GM23248 (cell line): ENCODE measurements at regions not wholly inside any gene's neighbourhood (a gene's known extent, or its start where the extent isn't known, plus 50 kb on each side); places are given as distances from the start of the nearest gene placed in this dataset.

Experiments
- DNase-seq: peaks from one replicate; pipeline ENCODE4 v3.0.0-alpha.2; 2015
- H2AFZ ChIP-seq: fragments of 200-600 bp; sonication (generic); 2 replicates; pipeline ENCODE4 v1.6.1; 2016; ENCODE audit warnings: antibody characterized with exemption
- H3F3A ChIP-seq: fragments of 200-600 bp; sonication (generic); 2 replicates; pipeline ENCODE4 v1.6.1; 2016; ENCODE audit warnings: mild to moderate bottlenecking, antibody characterized with exemption, mixed run types; ENCODE audit not compliant: insufficient read depth
- H3K27ac ChIP-seq: fragments of 200-600 bp; sonication (generic); 2 replicates; pipeline ENCODE4 v1.5.1; 2016; ENCODE audit warnings: mild to moderate bottlenecking
- H3K27me3 ChIP-seq: fragments of 200-600 bp; sonication (generic); replicated peaks from 2 replicates; pipeline ENCODE4 v1.6.1; 2016; ENCODE audit warnings: mild to moderate bottlenecking; ENCODE audit not compliant: insufficient read depth
- H3K36me3 ChIP-seq: fragments of 200-600 bp; sonication (generic); 2 replicates; pipeline ENCODE4 v1.6.1; 2016; ENCODE audit warnings: low read depth, mild to moderate bottlenecking
- H3K4me1 ChIP-seq: fragments of 200-600 bp; sonication (generic); 2 replicates; pipeline ENCODE4 v1.6.1; 2016; ENCODE audit warnings: mild to moderate bottlenecking; ENCODE audit not compliant: insufficient read depth
- H3K4me2 ChIP-seq: fragments of 200-600 bp; sonication (generic); one replicate; pipeline ENCODE4 v1.6.1; 2016; ENCODE audit warnings: mild to moderate bottlenecking; ENCODE audit not compliant: unreplicated experiment
- H3K4me3 ChIP-seq: fragments of 200-600 bp; sonication (generic); 2 replicates; pipeline ENCODE4 v1.5.1; 2016; ENCODE audit warnings: mild to moderate bottlenecking
- H3K79me2 ChIP-seq: fragments of 200-600 bp; sonication (generic); 2 replicates; pipeline ENCODE4 v1.6.1; 2016; ENCODE audit warnings: mild to moderate bottlenecking; ENCODE audit not compliant: insufficient read depth
- H3K9ac ChIP-seq: fragments of 200-600 bp; sonication (generic); 2 replicates; pipeline ENCODE4 v1.6.1; 2016; ENCODE audit warnings: mild to moderate bottlenecking
- H3K9me2 ChIP-seq: fragments of 200-600 bp; sonication (generic); 2 replicates; pipeline ENCODE4 v1.6.1; 2016; ENCODE audit warnings: mixed run types, mild to moderate bottlenecking, moderate library complexity; ENCODE audit not compliant: insufficient read depth
- H3K9me3 ChIP-seq: fragments of 200-600 bp; sonication (generic); one replicate; pipeline ENCODE4 v1.6.1; 2017; ENCODE audit warnings: low read depth
- H4K20me1 ChIP-seq: fragments of 200-600 bp; sonication (generic); 2 replicates; pipeline ENCODE4 v1.6.0; 2016; ENCODE audit not compliant: insufficient read depth
- EZH2 ChIP-seq: fragments of 200-600 bp; sonication (generic); IDR thresholded peaks from 2 replicates; pipeline ENCODE4 v1.6.1; 2018; ENCODE audit warnings: antibody characterized with exemption, mild to moderate bottlenecking; ENCODE audit not compliant: insufficient read depth, poor library complexity, severe bottlenecking
- EZH2phosphoT487 ChIP-seq: fragments of 200-600 bp; sonication (generic); IDR thresholded peaks from 2 replicates; pipeline ENCODE4 v1.6.1; 2018; ENCODE audit warnings: antibody characterized with exemption, moderate library complexity, mild to moderate bottlenecking, low read depth; ENCODE audit not compliant: insufficient read depth
- WGBS, 2 experiments: methylation state at CpG; one replicate each; pipeline ENCODE4 v1.1.6; 2015 to 2017; ENCODE audit warnings: low lambda C conversion rate in 2 of 2, low coverage in 1 of 2; ENCODE audit errors: missing lambda C conversion rate in 2 of 2; 5-methylcytosine and 5-hydroxymethylcytosine counted together
- in situ Hi-C: fragments of 300-500 bp; cut with MboI; formaldehyde crosslinking; loops from 2 replicates; pipeline ENCODE4 v1.15.0; 2020

DNA sequence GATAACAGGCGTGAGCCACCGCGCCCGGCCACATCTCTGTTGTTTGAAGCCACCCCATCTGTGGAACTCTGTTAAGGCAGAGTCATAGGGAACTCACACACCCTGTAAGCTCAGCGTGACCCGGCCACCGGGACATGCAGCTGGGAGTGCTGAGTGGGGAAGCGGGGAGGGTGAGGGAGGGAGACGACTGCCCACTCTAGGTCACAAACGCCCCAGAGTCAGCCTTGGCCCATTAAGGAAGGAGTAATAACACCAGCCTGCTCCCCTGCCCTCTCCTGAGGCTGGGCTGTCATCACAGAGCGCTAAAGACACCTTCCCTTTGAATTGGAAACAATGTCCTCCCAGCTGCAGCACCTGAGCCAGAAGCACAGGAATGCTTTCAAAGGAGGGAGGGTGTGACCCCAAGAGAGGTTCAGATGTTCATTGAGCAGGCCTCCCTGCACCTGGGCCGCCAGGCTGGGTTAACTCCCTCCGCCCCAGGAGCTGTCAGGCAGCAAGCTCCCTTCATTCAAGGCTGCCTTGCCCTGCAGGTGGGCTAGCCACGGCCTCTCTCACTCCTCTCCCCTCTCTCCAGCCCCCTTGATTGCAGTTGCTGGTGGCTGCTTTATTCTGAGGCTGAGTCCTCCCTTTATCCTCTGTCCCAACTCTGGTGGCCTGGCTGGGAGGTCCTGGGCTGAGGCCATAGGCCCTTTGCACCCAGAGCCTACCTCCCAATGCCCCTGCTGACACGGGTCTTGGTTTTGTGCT is 77.2 kb upstream of the HPCAL1 start:
- in situ Hi-C loops = no loop called here
- no peaks in the 10 kb centered on the region for H4K20me1 ChIP-seq

DNA sequence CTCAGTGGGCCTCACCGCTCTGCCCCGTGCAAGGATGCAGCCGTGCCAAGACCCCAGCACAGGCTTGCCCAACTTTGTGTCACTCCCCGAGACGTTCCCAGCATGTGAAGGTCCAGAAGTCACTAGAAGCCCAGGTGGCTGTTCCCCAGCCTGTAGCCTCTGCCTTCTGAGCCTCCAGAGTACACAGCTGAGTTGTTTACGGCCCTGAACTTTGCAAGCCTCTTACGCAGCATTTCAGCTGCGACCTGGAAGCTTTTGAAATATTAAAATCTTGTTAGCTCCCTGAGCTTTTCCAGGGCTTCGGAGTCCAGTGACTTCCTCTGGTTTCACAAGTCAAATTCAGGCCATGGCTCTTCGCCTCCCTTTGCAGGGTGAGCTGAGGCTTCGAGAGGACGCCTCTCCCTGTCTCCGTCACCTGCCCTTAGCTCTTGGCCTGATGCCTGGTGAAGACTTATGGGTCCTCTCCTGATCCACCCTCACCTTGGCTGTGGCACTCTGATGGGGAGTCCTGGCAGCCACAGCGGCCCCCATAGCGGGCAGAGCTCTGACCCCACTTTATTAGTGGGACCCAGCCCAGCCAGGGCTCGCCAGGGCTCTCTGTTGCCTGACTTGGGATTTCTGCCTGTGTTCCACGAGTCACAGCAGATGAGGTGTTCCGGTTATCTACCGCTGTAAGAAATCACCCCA is 76.5 kb upstream of the HPCAL1 start:
- in situ Hi-C loops = no loop called here
- Histone ChIP-seq H4K20me1 (no peaks in the 10 kb centered on the region), H3K9ac (no peak overlapping the region), H3K36me3 (no peaks in the 10 kb centered on the region), H2AFZ (no peak overlapping the region), H3K4me2 (no peak overlapping the region), H3K79me2 (no peaks in the 10 kb centered on the region), H3K27ac (no peak overlapping the region), H3K9me3 (no peaks in the 10 kb centered on the region), H3K4me3 (no peak overlapping the region), H3K4me1 (0 out of 2 replicates have a peak, but pooled peaks cover 4% of the 10 kb centered on the region), H3K9me2 (no peaks in the 10 kb centered on the region), H3K27me3 (0 out of 2 replicates have a peak, but pooled peaks cover 5% of the 10 kb centered on the region), H3F3A (no peaks in the 10 kb centered on the region)
- no peak for DNase-seq
- 89 to 94% methylated on average over 19 of the region's 19 CpGs for WGBS, 2 experiments
- TF ChIP-seq EZH2 (no peak), EZH2phosphoT487 (no peak)

More for the DNA sequence above, 77.2 kb upstream of the HPCAL1 start:
- Histone ChIP-seq H3K9me2 (no peaks in the 10 kb centered on the region), H3K36me3 (no peaks in the 10 kb centered on the region), H3K4me3 (no peak overlapping the region), H3K27me3 (0 out of 2 replicates have a peak, but pooled peaks cover 4% of the 10 kb centered on the region), H2AFZ (no peak overlapping the region), H3K9me3 (no peaks in the 10 kb centered on the region), H3K27ac (no peak overlapping the region), H3F3A (no peaks in the 10 kb centered on the region), H3K4me2 (no peak overlapping the region), H3K79me2 (no peaks in the 10 kb centered on the region), H3K4me1 (0 out of 2 replicates have a peak, but pooled peaks cover 9% of the 10 kb centered on the region), H3K9ac (no peak overlapping the region)
- whole genome bisulfite sequencing, 2 experiments = 78 to 83% methylated on average over 14 to 15 of the region's 15 CpGs
- TF ChIP-seq EZH2phosphoT487 (no peak), EZH2 (no peak)
- no peak for DNase-seq

DNA sequence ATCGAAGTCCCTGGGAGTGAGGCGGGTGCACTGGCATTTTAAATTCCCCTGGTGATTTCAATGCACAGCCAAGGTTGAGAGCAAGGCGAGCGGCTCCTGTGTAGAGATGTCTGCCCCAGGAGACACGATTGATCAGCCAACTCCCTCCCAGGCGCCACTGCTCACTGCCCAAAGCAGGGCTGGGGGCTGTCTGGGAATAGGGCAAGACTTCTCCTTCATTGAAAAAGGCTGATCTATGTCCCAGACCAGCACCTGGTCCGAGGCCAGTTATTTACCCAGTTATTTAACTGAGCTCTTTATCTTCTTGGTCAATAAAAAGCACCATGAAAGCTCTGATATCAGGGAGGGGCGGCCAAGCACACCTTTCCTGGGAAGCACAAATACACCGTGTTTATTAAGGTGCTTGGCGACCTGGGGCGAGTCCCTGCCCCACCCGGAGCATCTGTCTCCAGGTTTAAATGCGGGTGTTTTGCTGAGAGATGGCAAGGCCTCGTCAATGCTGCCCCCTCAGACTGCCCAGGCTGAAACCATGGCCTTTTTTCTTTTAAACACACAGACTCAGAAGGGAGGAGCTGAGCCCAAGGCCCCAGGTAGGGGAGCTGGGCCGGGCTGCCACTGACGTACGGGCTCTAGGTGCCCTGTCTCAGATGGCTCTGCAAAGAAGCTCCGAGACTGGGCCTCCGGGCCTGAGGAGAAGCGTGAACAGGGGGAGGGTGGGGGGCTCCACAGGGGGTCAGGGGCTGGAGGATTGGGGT is 73.9 kb upstream of the HPCAL1 start:
- Histone ChIP-seq H3K4me1 (no peaks in the 10 kb centered on the region), H4K20me1 (no peaks in the 10 kb centered on the region), H2AFZ (no peak overlapping the region), H3K9me3 (no peaks in the 10 kb centered on the region), H3K27me3 (0 out of 2 replicates have a peak, but pooled peaks cover 5% of the 10 kb centered on the region), H3K9ac (no peak overlapping the region), H3K36me3 (no peaks in the 10 kb centered on the region), H3K27ac (no peak overlapping the region), H3K79me2 (no peaks in the 10 kb centered on the region), H3K4me2 (no peak overlapping the region), H3F3A (peaks cover 5% of the 10 kb centered on the region; the same call in 1 of the 2 replicates), H3K9me2 (no peaks in the 10 kb centered on the region), H3K4me3 (no peak overlapping the region)
- 84 to 85% methylated on average over 19 to 20 of the region's 20 CpGs for WGBS, 2 experiments
- no peak for TF ChIP-seq EZH2phosphoT487
- TF ChIP-seq EZH2 = no peak
- in situ Hi-C loops = no loop called here
- no peak for DNase-seq

DNA sequence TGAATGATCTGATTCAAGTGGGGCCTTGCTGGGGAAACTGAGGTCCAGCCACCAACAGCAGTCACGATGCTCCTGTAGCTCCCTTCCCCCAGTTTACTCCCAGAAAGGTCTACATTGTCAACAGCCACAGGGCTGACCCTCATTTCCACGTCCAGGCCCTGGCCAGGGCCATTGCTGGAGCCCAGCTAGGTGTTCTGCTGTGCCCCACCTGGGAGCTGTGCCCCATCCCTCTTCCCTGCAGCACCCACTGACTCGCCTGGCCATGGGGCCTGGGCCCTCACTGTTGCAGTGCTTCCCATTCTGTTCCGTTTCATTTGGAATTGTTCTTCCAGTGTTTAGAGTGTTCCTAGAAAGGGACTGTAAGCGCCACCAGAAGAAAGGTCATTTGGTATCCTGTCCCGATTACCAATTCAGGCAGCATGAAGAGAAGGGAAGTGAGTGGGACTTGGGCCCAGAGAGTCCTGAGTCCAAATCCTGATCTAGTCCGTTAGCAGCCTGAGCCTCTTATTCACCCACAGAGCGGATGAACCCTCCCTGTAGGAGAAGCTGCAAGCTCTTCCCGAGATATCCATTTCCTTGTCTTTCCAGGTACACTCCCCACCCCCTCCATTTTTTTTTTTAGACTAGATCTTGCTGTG is 73.1 kb upstream of the HPCAL1 start:
- Histone ChIP-seq H3K9me3 (no peaks in the 10 kb centered on the region), H3F3A (peaks cover 5% of the 10 kb centered on the region; the same call in 1 of the 2 replicates), H3K4me3 (no peak overlapping the region), H3K79me2 (no peaks in the 10 kb centered on the region), H3K4me2 (no peak overlapping the region), H3K9me2 (no peaks in the 10 kb centered on the region), H3K36me3 (no peaks in the 10 kb centered on the region), H2AFZ (no peak overlapping the region), H4K20me1 (no peaks in the 10 kb centered on the region), H3K9ac (no peak overlapping the region), H3K27me3 (0 out of 2 replicates have a peak, but pooled peaks cover 5% of the 10 kb centered on the region), H3K4me1 (no peaks in the 10 kb centered on the region), H3K27ac (no peak overlapping the region)
- in situ Hi-C loops = no loop called here
- no peak for DNase-seq
- TF ChIP-seq EZH2phosphoT487 = no peak
- TF ChIP-seq EZH2 = no peak
- WGBS, 2 experiments = 67 to 73% methylated on average over 9 of the region's 9 CpGs
